Mucosa of descending colon (tissue), 3 donors: ENCODE measurements at regions not wholly inside any gene's neighbourhood (a gene's known extent, or its start where the extent isn't known, plus 50 kb on each side); places are given as distances from the start of the nearest gene placed in this dataset.

Experiments used
- ATAC-seq: fragments of 200-7000 bp; cut with Tn5 transposase; one replicate; pipeline ENCODE4 v1.9.1; 2020; ENCODE audit warnings: mild to moderate bottlenecking, moderate library complexity
- DNase-seq, 3 donors: peaks; one replicate each; pipeline ENCODE4 v3.0.0-alpha.2; 2020
- H3K36me3 ChIP-seq: fragments of 200-600 bp; one replicate; pipeline ENCODE4 v1.8.0; 2021; ENCODE audit warnings: low read depth, mild to moderate bottlenecking
- H3K4me1 ChIP-seq: fragments of 200-600 bp; one replicate; pipeline ENCODE4 v1.8.0; 2021; ENCODE audit warnings: low read depth, mild to moderate bottlenecking
- H3K4me3 ChIP-seq: fragments of 200-600 bp; one replicate; pipeline ENCODE4 v1.8.0; 2021; ENCODE audit warnings: mild to moderate bottlenecking
- H3K9me3 ChIP-seq: fragments of 200-600 bp; one replicate; pipeline ENCODE4 v1.8.0; 2021; ENCODE audit warnings: mild to moderate bottlenecking
- CTCF ChIP-seq: fragments of 200-600 bp; IDR thresholded peaks from one replicate; pipeline ENCODE4 v1.8.0; 2022; ENCODE audit warnings: antibody characterized with exemption, mild to moderate bottlenecking
- intact Hi-C, 2 donors: fragments of 100-400 bp; cut with DNase I in 1 of 2; cut with micrococcal nuclease in 1 of 2; formaldehyde crosslinking; loops; one replicate each; pipeline versions ENCODE4 v1.11.0 to v1.11.1; 2022; cut with DNase I, micrococcal nuclease
- donor health status: DM: no; HTN: no; CAD: no; lungs with moderate emphysema.
- donor health status: DM: no; HTN: no; CAD: no.
- donor health status: DM: no; HTN: yes; CAD: no.

DNA sequence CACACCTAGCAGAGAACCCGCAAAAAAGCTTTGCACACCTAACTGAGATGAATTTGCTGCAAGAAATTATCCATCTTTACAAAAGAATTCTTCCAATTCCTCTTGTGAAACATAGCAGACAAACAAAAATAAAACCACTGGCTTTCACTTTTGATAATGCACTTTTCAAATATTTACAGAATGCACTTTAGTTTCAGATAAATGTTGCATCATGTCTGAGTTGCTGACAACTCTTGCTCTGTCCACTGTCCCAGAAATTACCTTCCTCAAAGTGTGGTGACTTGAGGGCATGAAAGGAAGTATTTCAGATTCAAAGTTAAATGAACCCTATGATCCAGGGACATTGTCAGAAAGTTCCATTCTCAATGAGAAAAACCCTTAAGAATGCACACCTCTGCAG lies 256.2 kb upstream of the PARD3B start:
- no peaks in the 10 kb centered on the region for H3K4me1 ChIP-seq
- H3K36me3 ChIP-seq = no peaks in the 10 kb centered on the region
- H3K9me3 ChIP-seq = no peaks in the 10 kb centered on the region
- ATAC-seq (no peak), DNase-seq (no peak)
- intact Hi-C loops = no loop called here
- TF ChIP-seq CTCF = no peak
- no peak overlapping the region for H3K4me3 ChIP-seq

GRCh38 chr2:204292439-204292838 lies 252.8 kb upstream of the PARD3B start:
- TF ChIP-seq CTCF = no peak
- Histone ChIP-seq H3K36me3 (no peaks in the 10 kb centered on the region), H3K9me3 (no peaks in the 10 kb centered on the region), H3K4me1 (no peaks in the 10 kb centered on the region), H3K4me3 (no peak overlapping the region)
- ATAC-seq (no peak), DNase-seq (no peak)
- intact Hi-C loops = no loop called here

DNA sequence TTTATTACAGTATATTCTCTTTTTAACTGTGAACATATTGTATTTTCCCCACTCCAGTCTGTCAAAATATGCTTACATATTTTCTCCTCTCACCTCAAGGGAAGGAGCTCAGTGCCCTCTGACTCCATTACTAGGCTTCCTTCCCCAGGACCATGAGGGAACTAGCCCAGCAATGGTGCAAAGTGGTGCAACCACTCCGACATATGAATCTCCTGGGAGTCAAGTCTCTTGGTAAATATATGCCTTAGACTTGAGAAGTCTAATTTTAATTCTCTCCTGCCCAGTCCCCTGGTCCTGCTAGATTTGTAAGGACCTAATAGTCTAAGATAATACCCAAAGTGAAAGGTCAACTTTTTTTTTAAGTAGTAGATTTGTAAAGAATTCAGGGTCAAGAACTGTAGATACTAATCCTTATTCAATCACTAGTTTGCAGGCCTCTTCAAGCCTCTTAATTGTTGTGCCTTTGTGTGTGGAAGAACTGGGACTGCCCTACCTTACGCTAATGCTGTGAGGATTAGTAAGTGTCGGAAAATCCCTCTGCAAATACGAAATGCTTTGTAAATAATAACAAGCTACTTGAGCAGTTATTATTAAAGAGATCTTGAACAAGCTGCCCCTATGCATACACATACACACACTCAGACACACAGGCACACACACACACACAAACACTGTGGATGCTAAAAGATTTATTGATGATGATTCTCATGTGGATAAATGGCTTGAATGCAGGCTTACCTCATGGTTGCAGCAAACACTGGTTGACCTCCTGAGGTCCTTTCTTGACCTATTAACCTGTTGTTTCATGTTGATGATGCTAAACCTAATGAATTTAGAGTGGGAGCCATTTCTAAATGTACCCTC lies 251.2 kb upstream of the PARD3B start:
- no peak overlapping the region for H3K4me3 ChIP-seq
- H3K36me3 ChIP-seq = no peaks in the 10 kb centered on the region
- TF ChIP-seq CTCF = no peak
- DNase-seq (no peak), ATAC-seq (no peak)
- intact Hi-C loops = no loop called here
- no peaks in the 10 kb centered on the region for H3K4me1 ChIP-seq
- no peaks in the 10 kb centered on the region for H3K9me3 ChIP-seq

DNA sequence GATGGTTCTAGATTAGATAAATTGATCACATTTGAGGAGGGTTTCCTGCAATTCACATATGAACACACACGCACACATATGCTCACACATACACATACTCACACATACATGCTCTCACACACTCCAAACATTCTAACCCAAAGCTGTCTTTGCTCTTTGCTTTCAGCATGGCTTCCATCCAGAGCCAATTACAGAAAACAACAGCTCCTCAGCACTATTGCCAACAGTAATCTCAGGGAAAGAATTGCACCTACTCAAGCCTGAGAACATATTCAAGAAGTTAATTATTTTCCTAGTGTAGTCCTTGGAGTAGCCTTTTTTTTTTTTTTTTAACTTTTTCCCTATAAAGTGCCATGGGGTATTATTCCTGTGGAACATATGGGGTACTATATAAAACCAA lies 246.9 kb upstream of the PARD3B start:
- intact Hi-C loops = no loop called here
- Histone ChIP-seq H3K36me3 (no peaks in the 10 kb centered on the region), H3K4me1 (peaks cover 5% of the 10 kb centered on the region), H3K4me3 (no peak overlapping the region), H3K9me3 (no peaks in the 10 kb centered on the region)
- DNase-seq (peak in 1 of 3 donors; percentile 28), ATAC-seq (peak; percentile 52)
- no peak for TF ChIP-seq CTCF

- no peak overlapping the region for H3K4me3 ChIP-seq
- H3K9me3 ChIP-seq = no peaks in the 10 kb centered on the region
- DNase-seq (no peak), ATAC-seq (no peak)
- no peaks in the 10 kb centered on the region for H3K36me3 ChIP-seq
- no peak for TF ChIP-seq CTCF
- H3K4me1 ChIP-seq = peaks cover 5% of the 10 kb centered on the region
- intact Hi-C loops = no loop called here
These were observed 245.5 kb upstream of the PARD3B start for GRCh38 chr2:204299766-204300165.
